Right lobe of liver (tissue), 6 donors: ENCODE measurements at regions not wholly inside any gene's neighbourhood (a gene's known extent, or its start where the extent isn't known, plus 50 kb on each side); places are given as distances from the start of the nearest gene placed in this dataset.

Experiments
- ATAC-seq, 4 donors: fragments of 200-7000 bp; cut with Tn5 transposase; one replicate each; pipeline ENCODE4 v1.9.1; 2020; ENCODE audit warnings: mild to moderate bottlenecking in 4 of 4, moderate library complexity in 4 of 4
- DNase-seq, 3 donors: peaks; one replicate each; pipeline ENCODE4 v3.0.0-alpha.2; 2020
- H3K27ac ChIP-seq, 3 donors: fragments of 200-600 bp; one replicate each; pipeline ENCODE4 v1.8.0; 2022
- H3K27me3 ChIP-seq, 2 donors: fragments of 200-600 bp; one replicate each; pipeline ENCODE4 v1.8.0; 2022
- H3K36me3 ChIP-seq, 4 donors: fragments of 200-600 bp; sonication (generic) in 1 of 4; one replicate each; pipeline versions ENCODE4 v1.5.1 to v1.8.0; 2017 to 2022; ENCODE audit warnings: control low read depth in 1 of 4
- H3K4me1 ChIP-seq, 4 donors: fragments of 200-600 bp; sonication (generic) in 1 of 4; one replicate each; pipeline versions ENCODE4 v1.5.1 to v1.8.0; 2017 to 2022; ENCODE audit warnings: control low read depth in 1 of 4
- H3K4me3 ChIP-seq, 3 donors: fragments of 200-600 bp; one replicate each; pipeline ENCODE4 v1.8.0; 2022
- H3K9me3 ChIP-seq, 4 donors: fragments of 200-600 bp; sonication (generic) in 1 of 4; one replicate each; pipeline versions ENCODE4 v1.5.1 to v1.8.0; 2017 to 2022; ENCODE audit warnings: control low read depth in 1 of 4
- CTCF ChIP-seq, 4 donors: fragments of 200-600 bp in 3 of 4; fragments of 450-650 bp in 1 of 4; IDR thresholded peaks; one replicate each; pipeline versions ENCODE4 v1.5.1 to v1.8.0; 2016 to 2022; ENCODE audit warnings: antibody characterized with exemption in 4 of 4, mild to moderate bottlenecking in 2 of 4
- POLR2A ChIP-seq: fragments of 450-650 bp; IDR thresholded peaks from one replicate; pipeline ENCODE4 v1.6.1; 2017; ENCODE audit warnings: antibody characterized with exemption, mild to moderate bottlenecking
- WGBS: methylation state at CpG from one replicate; pipeline ENCODE4 v1.1.6; 2018; ENCODE audit warnings: low coverage, low lambda C conversion rate; ENCODE audit not compliant: insufficient coverage; ENCODE audit errors: missing lambda C conversion rate; 5-methylcytosine and 5-hydroxymethylcytosine counted together
- intact Hi-C, 2 donors: fragments of 100-400 bp; cut with DNase I; formaldehyde crosslinking; loops; one replicate each; pipeline versions ENCODE4 v1.11.2 to v1.14.1; 2022
- donor health status: DM: no; HTN: yes; CAD: no.
- donor health status: DM: no; HTN: no; CAD: no.
- donor health status: DM: no; HTN: no; CAD: no.
- donor health status: DM: no; HTN: yes; CAD: no.
- donor health status: DM: no; HTN: yes; CAD: no.

DNA sequence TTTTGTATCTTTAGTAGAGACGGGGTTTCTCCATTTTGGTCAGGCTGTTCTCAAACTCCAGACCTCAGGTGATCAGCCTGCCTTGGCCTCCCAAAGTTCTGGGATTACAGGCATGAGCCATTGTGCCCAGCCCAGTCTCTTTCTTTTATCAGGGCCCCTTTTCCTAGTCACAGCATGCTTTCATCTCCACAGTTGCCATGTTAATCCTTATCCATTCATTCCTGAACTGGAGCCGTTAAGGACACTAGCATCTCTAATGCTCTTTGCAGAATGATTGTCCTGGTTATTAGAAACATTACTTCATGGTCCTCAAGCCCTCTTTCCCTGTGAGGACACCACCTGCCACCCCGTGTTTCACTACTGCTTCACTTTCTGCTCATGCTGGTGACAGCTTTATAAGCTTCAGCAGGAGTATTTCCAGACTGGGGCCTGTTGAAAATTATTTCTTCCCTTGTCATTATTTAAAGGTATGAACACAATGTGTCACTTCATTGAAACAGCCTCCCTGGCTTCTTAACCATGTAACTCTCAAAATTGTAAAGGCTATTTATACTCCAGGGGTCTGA is 313.9 kb downstream of the BMPER start:
- TF ChIP-seq POLR2A (no peak), CTCF (IDR thresholded peaks at IDR 0.05) (no peak)
- intact Hi-C loops: no loop called here
- Histone ChIP-seq H3K27me3 (no peaks in the 10 kb centered on the region), H3K9me3 (no peaks in the 10 kb centered on the region), H3K4me3 (no peak overlapping the region), H3K4me1 (no peaks in the 10 kb centered on the region), H3K27ac (no peak overlapping the region), H3K36me3 (no peaks in the 10 kb centered on the region)
- DNase-seq (no peak), ATAC-seq (no peak)
- WGBS: 50% methylated on average over 2 of the region's 3 CpGs

- no peak overlapping the region for H3K4me3 ChIP-seq
- intact Hi-C loops: no loop called here
- no peaks in the 10 kb centered on the region for H3K27me3 ChIP-seq
- H3K27ac ChIP-seq: no peak overlapping the region
- H3K36me3 ChIP-seq: no peaks in the 10 kb centered on the region
- DNase-seq (no peak), ATAC-seq (no peak)
- TF ChIP-seq CTCF (IDR thresholded peaks at IDR 0.05) (no peak), POLR2A (no peak)
- WGBS: 58% methylated on average over 4 of the region's 4 CpGs
- no peaks in the 10 kb centered on the region for H3K4me1 ChIP-seq
- no peaks in the 10 kb centered on the region for H3K9me3 ChIP-seq
Measured at GRCh38 chr7:34220506-34221185, 315.3 kb downstream of the BMPER start.

DNA sequence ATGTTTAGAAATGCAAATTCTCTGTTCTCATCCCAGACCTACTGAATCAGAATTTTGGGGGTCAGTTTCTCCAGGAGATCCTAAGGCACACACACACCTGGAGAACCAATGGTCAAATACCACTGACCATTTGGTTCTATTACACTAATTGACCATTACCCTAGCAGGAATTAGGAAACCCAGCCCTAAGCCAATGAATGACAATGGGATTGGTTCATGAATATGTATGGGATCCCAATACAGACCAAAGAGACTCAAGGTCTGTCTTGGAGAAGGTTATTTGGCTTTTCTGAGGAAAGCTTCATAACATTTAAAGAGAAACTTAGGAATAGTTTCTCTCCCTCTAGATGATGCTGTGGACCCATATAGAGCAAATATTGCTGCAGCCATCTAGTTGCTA is 317.0 kb downstream of the BMPER start:
- intact Hi-C loops: no loop called here
- H3K27ac ChIP-seq: no peak overlapping the region
- H3K27me3 ChIP-seq: no peaks in the 10 kb centered on the region
- no peak for DNase-seq
- ATAC-seq: no peak
- H3K36me3 ChIP-seq: no peaks in the 10 kb centered on the region
- H3K4me3 ChIP-seq: no peak overlapping the region
- no peak for TF ChIP-seq CTCF (IDR thresholded peaks at IDR 0.05)
- TF ChIP-seq POLR2A: no peak
- H3K4me1 ChIP-seq: no peaks in the 10 kb centered on the region
- H3K9me3 ChIP-seq: no peaks in the 10 kb centered on the region

- intact Hi-C loops: no loop called here
- Histone ChIP-seq H3K27me3 (no peaks in the 10 kb centered on the region), H3K27ac (no peak overlapping the region), H3K4me3 (no peak overlapping the region), H3K36me3 (no peaks in the 10 kb centered on the region), H3K4me1 (no peaks in the 10 kb centered on the region), H3K9me3 (no peaks in the 10 kb centered on the region)
- no peak for DNase-seq
- whole genome bisulfite sequencing: 40% methylated on average over 1 of the region's 1 CpG
- no peak for TF ChIP-seq CTCF (IDR thresholded peaks at IDR 0.05)
- TF ChIP-seq POLR2A: no peak
- peak in 2 of 4 donors; percentile 73 to 91 for ATAC-seq
Measured at GRCh38 chr7:34222722-34223121, 317.4 kb downstream of the BMPER start.

DNA sequence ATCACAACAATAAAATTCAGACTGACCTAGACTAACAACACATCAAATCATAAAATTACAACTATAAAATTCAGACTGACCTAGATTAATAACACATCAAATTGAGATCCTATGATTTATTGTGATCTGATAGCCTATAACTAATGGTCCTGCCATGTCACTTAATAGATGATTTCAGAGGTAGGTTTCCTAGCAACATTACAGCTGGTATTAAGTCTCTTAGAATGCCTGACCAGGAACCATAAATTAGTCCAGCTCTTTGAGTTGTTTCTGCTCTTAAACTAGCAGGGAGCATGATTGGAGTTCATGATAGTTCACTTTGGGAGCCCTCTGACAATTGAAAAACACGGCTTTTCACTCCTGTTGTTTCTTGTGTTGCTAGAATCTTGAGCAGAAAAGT is 318.9 kb downstream of the BMPER start:
- no peak for ATAC-seq
- no peaks in the 10 kb centered on the region for H3K9me3 ChIP-seq
- no peaks in the 10 kb centered on the region for H3K4me1 ChIP-seq
- H3K27me3 ChIP-seq: no peaks in the 10 kb centered on the region
- no peak overlapping the region for H3K4me3 ChIP-seq
- TF ChIP-seq POLR2A: no peak
- no peak for TF ChIP-seq CTCF (IDR thresholded peaks at IDR 0.05)
- no peaks in the 10 kb centered on the region for H3K36me3 ChIP-seq
- no peak overlapping the region for H3K27ac ChIP-seq
- 50% methylated on average over 1 of the region's 1 CpG for WGBS
- intact Hi-C loops: no loop called here
- no peak for DNase-seq
